Right hindlimb (tissue), 1 donor: ENCODE measurements at regions not wholly inside any gene's neighbourhood (a gene's known extent, or its start where the extent isn't known, plus 50 kb on each side); places are given as distances from the start of the nearest gene placed in this dataset.

Source experiments
- DNase-seq: peaks from one replicate; pipeline ENCODE4 v3.0.0-alpha.2; 2018

- no peak for DNase-seq
These were observed 378.0 kb upstream of the SEMA3D start for GRCh38 chr7:85564861-85565260.

- DNase-seq: peak; percentile 20
These were observed 374.9 kb upstream of the SEMA3D start for GRCh38 chr7:85561706-85562105.

GRCh38 chr7:85554236-85555178 is 367.7 kb upstream of the SEMA3D start:
- no peak for DNase-seq

- DNase-seq: no peak
These were observed 349.3 kb upstream of the SEMA3D start for GRCh38 chr7:85535974-85536729.

GRCh38 chr7:85529831-85530230 is 343.0 kb upstream of the SEMA3D start:
- peak; percentile 25 for DNase-seq

- no peak for DNase-seq
These were observed 342.3 kb upstream of the SEMA3D start for GRCh38 chr7:85529201-85529600.

- no peak for DNase-seq
These were observed 341.7 kb upstream of the SEMA3D start for GRCh38 chr7:85528581-85528980.

- no peak for DNase-seq
These were observed 338.8 kb upstream of the SEMA3D start for GRCh38 chr7:85525676-85526075.

- DNase-seq: no peak
These were observed 335.2 kb upstream of the SEMA3D start for GRCh38 chr7:85522070-85522469.

GRCh38 chr7:85521108-85521694 is 334.3 kb upstream of the SEMA3D start:
- no peak for DNase-seq

GRCh38 chr7:85520175-85520574 is 333.3 kb upstream of the SEMA3D start:
- no peak for DNase-seq

- DNase-seq: no peak
These were observed 329.8 kb upstream of the SEMA3D start for GRCh38 chr7:85516675-85517074.

- no peak for DNase-seq
These were observed 325.9 kb upstream of the SEMA3D start for GRCh38 chr7:85512790-85513189.

- no peak for DNase-seq
These were observed 323.4 kb upstream of the SEMA3D start for GRCh38 chr7:85510287-85510686.

- no peak for DNase-seq
These were observed 322.6 kb upstream of the SEMA3D start for GRCh38 chr7:85509476-85509875.

- DNase-seq: no peak
These were observed 322.0 kb upstream of the SEMA3D start for GRCh38 chr7:85508642-85509410.

GRCh38 chr7:85498031-85498430 is 311.2 kb upstream of the SEMA3D start:
- no peak for DNase-seq

GRCh38 chr7:85489498-85489897 is 302.6 kb upstream of the SEMA3D start:
- no peak for DNase-seq

GRCh38 chr7:85488406-85488805 is 301.6 kb upstream of the SEMA3D start:
- no peak for DNase-seq

- peak; percentile 67 for DNase-seq
These were observed 296.3 kb upstream of the SEMA3D start for GRCh38 chr7:85483177-85483576.

GRCh38 chr7:85480666-85481065 is 293.8 kb upstream of the SEMA3D start:
- DNase-seq: no peak

- DNase-seq: peak; percentile 22
These were observed 293.2 kb upstream of the SEMA3D start for GRCh38 chr7:85479918-85480643.
